SU-DHL-6 (cell line): ENCODE measurements at regions not wholly inside any gene's neighbourhood (a gene's known extent, or its start where the extent isn't known, plus 50 kb on each side); places are given as distances from the start of the nearest gene placed in this dataset.

Experiments used
- H2AFZ ChIP-seq: fragments of 200-600 bp; sonication (generic); 2 replicates; pipeline ENCODE4 v1.6.1; 2014; ENCODE audit warnings: low read depth, mild to moderate bottlenecking, moderate library complexity, mixed read lengths, antibody characterized with exemption, low read length; ENCODE audit not compliant: severe bottlenecking
- H3F3A ChIP-seq: fragments of 200-600 bp; shearing (Covaris generic); 2 replicates; pipeline ENCODE4 v1.6.0; 2016; ENCODE audit warnings: antibody characterized with exemption, mild to moderate bottlenecking; ENCODE audit not compliant: insufficient read depth
- H3K27ac ChIP-seq: fragments of 200-600 bp; sonication (generic); 2 replicates; pipeline ENCODE4 v1.5.1; 2016; ENCODE audit warnings: low read depth, mild to moderate bottlenecking, low read length, moderate library complexity, mixed read lengths
- H3K27me3 ChIP-seq: fragments of 200-600 bp; sonication (generic), shearing (Covaris generic); 2 replicates; pipeline ENCODE4 v1.6.0; 2014; ENCODE audit warnings: mild to moderate bottlenecking, low read length
- H3K36me3 ChIP-seq: fragments of 200-600 bp; sonication (generic); 2 replicates; pipeline ENCODE4 v1.6.1; 2014; ENCODE audit warnings: mild to moderate bottlenecking, low read length, mixed read lengths
- H3K4me2 ChIP-seq: fragments of 300-600, 200-600 bp; shearing (Covaris generic), sonication (generic); 2 replicates; pipeline ENCODE4 v1.6.0; 2014; ENCODE audit warnings: low read length, low read depth, mild to moderate bottlenecking; ENCODE audit not compliant: poor library complexity, severe bottlenecking
- H3K4me3 ChIP-seq: fragments of 200-600 bp; sonication (generic); 2 replicates; pipeline ENCODE4 v1.5.1; 2014; ENCODE audit warnings: antibody characterized with exemption, low read length, mild to moderate bottlenecking, mixed read lengths; ENCODE audit not compliant: insufficient read depth, poor library complexity, severe bottlenecking
- H3K79me2 ChIP-seq: fragments of 200-600 bp; sonication (generic); 2 replicates; pipeline ENCODE4 v1.6.1; 2014; ENCODE audit warnings: mild to moderate bottlenecking, low read length, moderate library complexity; ENCODE audit not compliant: insufficient read depth
- H3K9ac ChIP-seq: fragments of 200-600 bp; sonication (generic); 2 replicates; pipeline ENCODE4 v1.7.0; 2014; ENCODE audit warnings: mild to moderate bottlenecking, low read length
- H3K9me2 ChIP-seq: fragments of 200-600 bp; sonication (generic); replicated peaks from 2 replicates; pipeline ENCODE4 v1.6.1; 2014; ENCODE audit warnings: low read length; ENCODE audit not compliant: insufficient read depth
- H3K9me3 ChIP-seq: fragments of 200-600 bp; sonication (generic); 2 replicates; pipeline ENCODE4 v1.6.1; 2014; ENCODE audit warnings: low read length, mixed read lengths; ENCODE audit not compliant: insufficient read depth
- H4K20me1 ChIP-seq: fragments of 200-600 bp; sonication (generic); 2 replicates; pipeline ENCODE4 v1.6.1; 2014; ENCODE audit warnings: low read depth, mild to moderate bottlenecking, antibody characterized with exemption, low read length, moderate library complexity, mixed read lengths
- CTCF ChIP-seq: fragments of 200-600 bp; sonication (generic); IDR thresholded peaks from one replicate; pipeline ENCODE4 v1.5.1; 2017; ENCODE audit warnings: antibody characterized with exemption, mild to moderate bottlenecking, low read length, moderate library complexity; ENCODE audit not compliant: insufficient read depth, poor library complexity, severe bottlenecking
- EZH2phosphoT487 ChIP-seq: fragments of 200-600 bp; sonication (generic), shearing (Covaris generic); conservative IDR thresholded peaks from 2 replicates; pipeline ENCODE4 v1.6.1; 2018; ENCODE audit warnings: mild to moderate bottlenecking, antibody characterized with exemption, low read length, moderate library complexity, mixed read lengths

GRCh38 chr10:57884407-57884806, 383.3 kb downstream of the IPMK start:
- Histone ChIP-seq H3K27me3 (no peaks in the 10 kb centered on the region), H4K20me1 (no peaks in the 10 kb centered on the region), H2AFZ (no peak overlapping the region), H3K4me2 (no peak overlapping the region), H3K9me3 (no peaks in the 10 kb centered on the region), H3F3A (no peaks in the 10 kb centered on the region), H3K4me3 (no peak overlapping the region), H3K27ac (no peak overlapping the region), H3K79me2 (no peaks in the 10 kb centered on the region), H3K36me3 (no peaks in the 10 kb centered on the region), H3K9me2 (no peaks in the 10 kb centered on the region), H3K9ac (no peak overlapping the region)
- TF ChIP-seq CTCF (no peak), EZH2phosphoT487 (no peak)

- Histone ChIP-seq H3K79me2 (no peaks in the 10 kb centered on the region), H3F3A (no peaks in the 10 kb centered on the region), H3K9me2 (no peaks in the 10 kb centered on the region), H3K9ac (no peak overlapping the region), H3K9me3 (no peaks in the 10 kb centered on the region), H2AFZ (no peak overlapping the region), H3K27ac (no peak overlapping the region), H3K27me3 (no peaks in the 10 kb centered on the region), H4K20me1 (no peaks in the 10 kb centered on the region), H3K4me2 (no peak overlapping the region), H3K4me3 (no peak overlapping the region), H3K36me3 (no peaks in the 10 kb centered on the region)
- TF ChIP-seq EZH2phosphoT487 (no peak), CTCF (no peak)
Observed at GRCh38 chr10:57880446-57881227, 387.1 kb downstream of the IPMK start.

GRCh38 chr10:57874810-57875209, 392.9 kb downstream of the IPMK start:
- H3K9me3 ChIP-seq: no peaks in the 10 kb centered on the region
- no peak overlapping the region for H3K9ac ChIP-seq
- no peaks in the 10 kb centered on the region for H3K9me2 ChIP-seq
- H3K36me3 ChIP-seq: no peaks in the 10 kb centered on the region
- H4K20me1 ChIP-seq: no peaks in the 10 kb centered on the region
- H3F3A ChIP-seq: no peaks in the 10 kb centered on the region
- no peak overlapping the region for H2AFZ ChIP-seq
- TF ChIP-seq EZH2phosphoT487 (no peak), CTCF (no peak)
- no peak overlapping the region for H3K4me3 ChIP-seq
- no peaks in the 10 kb centered on the region for H3K79me2 ChIP-seq
- no peak overlapping the region for H3K27ac ChIP-seq
- H3K4me2 ChIP-seq: no peak overlapping the region
- no peaks in the 10 kb centered on the region for H3K27me3 ChIP-seq
